Stimulated activated CD4-positive, alpha-beta T cell treated with anti-CD3 and anti-CD28 coated beads, TNF-alpha, amount 100 ng/mL, for 4 hours (primary cell): ENCODE measurements at regions not wholly inside any gene's neighbourhood (a gene's known extent, or its start where the extent isn't known, plus 50 kb on each side); places are given as distances from the start of the nearest gene placed in this dataset.

ENCODE experiments used
- DNase-seq, 3 experiments: peaks; one replicate each; pipeline ENCODE4 v3.0.0-alpha.2; 2020; ENCODE audit warnings: low read depth in 3 of 3

DNA sequence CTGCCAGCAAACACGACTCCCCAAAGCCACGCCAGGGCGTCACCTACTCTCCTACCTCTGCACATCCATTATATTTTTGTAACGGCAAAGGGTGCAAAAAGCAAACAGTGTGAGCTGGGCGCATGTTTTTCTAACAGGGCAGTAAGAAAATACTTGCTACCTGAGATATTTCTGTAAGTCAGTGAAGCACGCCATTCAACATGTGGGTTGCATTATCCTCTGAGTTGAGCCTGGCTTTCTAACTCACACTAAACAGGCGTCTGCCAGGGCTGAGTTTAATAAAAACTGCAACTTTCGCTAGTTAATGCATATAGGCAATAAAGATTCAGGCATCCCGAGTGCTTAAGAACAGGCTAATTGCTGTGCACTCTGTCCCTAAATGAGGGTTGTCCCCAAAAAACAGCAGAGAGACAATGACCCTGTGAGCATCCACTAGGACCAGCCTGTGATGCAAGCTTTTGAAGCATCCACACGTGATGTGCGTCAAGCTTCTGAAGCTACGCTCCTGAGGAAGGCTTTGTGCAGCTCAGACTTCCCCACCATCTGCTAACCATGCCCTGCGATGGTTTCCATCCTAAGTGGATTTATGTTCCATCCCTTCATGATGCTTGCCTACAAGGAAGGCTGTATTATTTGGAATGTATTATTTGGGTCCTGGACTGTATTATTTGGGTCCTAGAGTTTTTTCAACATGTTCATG, 70.0 kb upstream of the SIM2 start:
- no peak for DNase-seq

DNA sequence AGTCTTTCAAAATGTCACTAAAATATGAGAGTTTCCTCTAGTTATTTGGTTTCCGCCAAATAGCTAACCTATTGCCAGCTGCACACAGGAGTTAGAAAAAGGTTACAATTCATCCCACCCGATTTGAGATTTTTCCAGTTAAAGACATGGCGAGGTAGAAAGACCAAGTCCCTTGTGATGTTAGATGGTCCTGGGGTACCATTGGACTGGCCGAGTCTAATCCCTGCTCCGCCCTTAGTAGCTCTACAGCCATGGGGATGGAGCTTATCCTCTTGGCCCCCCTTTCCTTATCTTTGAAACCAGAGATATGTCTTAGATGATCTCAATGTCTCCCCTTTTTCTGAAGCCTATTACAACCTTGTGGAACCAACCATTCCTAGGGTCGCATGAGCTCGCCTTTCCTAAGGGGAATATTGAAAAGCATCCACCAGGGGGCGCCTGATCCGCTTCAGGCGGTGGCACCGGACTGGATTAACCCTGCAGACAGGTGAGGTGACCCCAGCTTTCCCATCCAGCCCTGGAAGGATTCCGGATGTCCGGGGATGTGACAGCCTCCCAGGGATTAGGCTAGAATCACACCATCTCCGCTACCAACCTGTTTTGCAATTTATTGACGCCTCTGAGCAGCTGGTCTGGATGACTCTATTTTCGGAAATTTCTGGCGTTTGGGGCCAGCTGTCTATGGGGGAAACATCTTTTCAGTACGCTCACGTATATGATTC, 68.3 kb upstream of the SIM2 start:
- DNase-seq: peak; percentile 24 to 56 (median 34)

GRCh38 chr21:36636016-36636415, 62.9 kb upstream of the SIM2 start:
- no peak for DNase-seq

DNA sequence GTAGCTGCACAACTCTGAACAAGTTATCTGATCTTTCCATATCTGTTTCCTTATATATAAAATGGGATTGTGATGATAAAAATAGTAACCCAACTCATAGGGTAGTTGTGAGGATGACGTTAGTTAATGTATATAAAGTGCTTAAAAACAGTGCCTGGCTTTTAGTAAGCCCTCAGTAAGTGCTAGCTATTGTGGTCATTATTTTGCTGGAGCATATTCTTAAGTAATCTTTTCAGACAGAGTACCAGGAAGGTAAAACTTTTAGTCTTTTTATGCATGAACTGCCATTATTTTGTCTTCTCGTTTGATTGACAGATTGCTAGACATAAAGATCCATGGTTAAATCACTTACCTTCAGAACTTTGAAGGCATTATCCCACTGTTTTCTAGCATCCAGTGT, 62.5 kb upstream of the SIM2 start:
- no peak for DNase-seq

GRCh38 chr21:36639769-36640168, 59.1 kb upstream of the SIM2 start:
- DNase-seq: no peak

- no peak for DNase-seq
Measured at GRCh38 chr21:36640174-36640720, 58.7 kb upstream of the SIM2 start.

- DNase-seq: no peak
Measured at GRCh38 chr21:36640721-36641244, 58.1 kb upstream of the SIM2 start.

- no peak for DNase-seq
Measured at GRCh38 chr21:36641346-36641745, 57.6 kb upstream of the SIM2 start.

DNA sequence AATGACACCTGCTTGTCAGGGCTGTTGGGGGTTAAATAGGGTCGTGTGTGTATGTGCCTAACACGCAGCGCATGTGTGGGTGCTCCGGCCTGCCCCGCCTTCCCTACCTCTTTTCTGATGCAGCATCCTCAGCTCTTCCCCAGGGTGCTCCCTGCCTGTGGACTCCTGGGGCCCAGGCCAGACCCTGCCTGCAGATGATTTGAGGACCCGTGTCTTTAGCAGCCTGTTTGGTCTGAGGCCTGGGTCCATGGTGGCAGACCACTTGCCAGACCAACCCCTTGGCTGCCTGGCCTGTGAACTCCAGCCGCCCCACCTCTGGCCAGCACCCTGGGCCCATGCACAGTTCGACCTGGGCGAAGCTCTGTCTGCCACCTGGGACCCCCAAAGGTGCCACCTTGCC, 57.0 kb upstream of the SIM2 start:
- DNase-seq: no peak

GRCh38 chr21:36642777-36643176, 56.1 kb upstream of the SIM2 start:
- no peak for DNase-seq

- DNase-seq: no peak
Measured at GRCh38 chr21:36643374-36644250, 55.3 kb upstream of the SIM2 start.

- no peak for DNase-seq
Measured at GRCh38 chr21:36646011-36646410, 52.9 kb upstream of the SIM2 start.

DNA sequence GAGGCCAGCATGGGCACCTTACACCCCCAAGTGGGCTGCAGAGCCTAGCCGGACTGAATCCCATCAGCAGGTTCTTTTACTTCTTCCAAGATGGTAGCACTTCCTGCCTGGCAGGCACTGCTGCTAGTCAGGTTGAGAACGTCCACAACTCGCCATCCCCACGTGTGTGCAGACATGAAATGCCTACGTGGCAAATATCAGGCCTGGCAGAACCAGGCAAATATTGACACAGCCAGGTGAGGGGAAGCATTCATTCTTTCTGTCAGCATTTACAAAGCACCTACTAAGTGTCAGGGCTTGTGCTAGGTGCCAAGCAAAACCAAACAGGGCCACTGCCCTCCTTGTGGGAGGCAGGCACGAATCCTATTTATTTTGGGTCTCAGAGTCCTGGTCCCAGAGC, 52.3 kb upstream of the SIM2 start:
- DNase-seq: no peak

DNA sequence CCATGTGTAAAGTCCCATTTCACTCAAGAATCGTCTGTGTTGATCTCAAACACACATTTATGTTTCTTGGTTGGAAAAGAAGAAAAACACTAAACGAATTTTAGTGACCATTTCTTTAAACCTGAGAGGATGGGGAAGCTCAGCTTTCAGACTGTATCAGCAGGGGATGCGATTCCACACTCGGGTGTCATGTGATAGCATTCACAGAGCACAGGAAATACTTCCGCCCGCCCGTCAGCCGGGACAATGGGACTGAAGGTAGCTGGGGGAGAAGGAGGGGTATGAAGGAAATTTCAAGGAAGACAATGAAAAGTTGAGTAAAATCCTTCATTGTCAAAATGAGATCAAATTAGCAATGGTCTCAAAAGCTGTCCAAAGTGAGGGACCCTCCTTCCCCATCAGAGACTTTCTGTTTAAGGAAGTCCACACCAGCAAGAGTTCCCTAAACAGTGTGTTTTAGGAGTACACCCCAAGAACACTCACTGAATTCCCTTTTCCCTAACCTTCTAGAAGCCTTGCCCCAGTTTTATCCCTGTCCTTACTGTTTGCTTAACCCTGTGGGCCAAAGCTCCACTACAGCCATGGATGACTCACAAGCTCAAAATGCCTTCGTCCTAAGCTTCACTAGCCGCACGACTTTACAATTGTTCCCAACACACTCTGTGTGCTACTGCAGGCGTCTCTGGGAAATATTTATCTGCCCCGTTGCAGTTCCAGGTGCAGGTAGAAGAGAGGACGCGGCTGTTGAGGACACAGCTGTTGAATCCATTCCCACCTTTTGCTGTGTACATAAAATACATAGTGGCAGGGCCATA, 51.4 kb upstream of the SIM2 start:
- DNase-seq: no peak
